Brain microvascular endothelial cell (primary cell): ENCODE measurements at regions not wholly inside any gene's neighbourhood (a gene's known extent, or its start where the extent isn't known, plus 50 kb on each side); places are given as distances from the start of the nearest gene placed in this dataset.

ENCODE experiments used
- DNase-seq: peaks from one replicate; pipeline ENCODE4 v3.0.0-alpha.2; 2020
- H3K27ac ChIP-seq: fragments of 250-450 bp; sonication (Bioruptor Pico); 2 replicates; pipeline ENCODE4 v1.5.1; 2020; ENCODE audit warnings: mild to moderate bottlenecking, moderate library complexity
- H3K27me3 ChIP-seq: fragments of 250-450 bp; sonication (Bioruptor Pico); replicated peaks from 2 replicates; pipeline ENCODE4 v1.5.1; 2020; ENCODE audit warnings: mild to moderate bottlenecking
- H3K36me3 ChIP-seq: fragments of 250-450 bp; sonication (Bioruptor Pico); replicated peaks from 2 replicates; pipeline ENCODE4 v1.5.1; 2020; ENCODE audit warnings: mild to moderate bottlenecking
- H3K4me3 ChIP-seq: 2 replicates; pipeline ENCODE4 v1.5.1; 2011; ENCODE audit warnings: low read depth, mild to moderate bottlenecking, control low read depth, low read length, moderate library complexity
- CTCF ChIP-seq: IDR thresholded peaks from 2 replicates; pipeline ENCODE4 v1.5.1; 2011; ENCODE audit warnings: low read depth, mild to moderate bottlenecking, moderate library complexity, low read length, control low read depth, inconsistent platforms; ENCODE audit errors: missing control alignments
- in situ Hi-C: cut with HindIII; loops from 2 replicates; pipeline ENCODE4 v1.10.0; 2017; ENCODE audit warnings: low sequenced_read_pairs, low pct_ligation_motif_present

- in situ Hi-C loops: loop anchor here (25.0 kb wide), 1 partner anchor 155 kb away; no protein-coding TSS in a partner anchor
- no peak overlapping the region for H3K27ac ChIP-seq
- no peaks in the 10 kb centered on the region for H3K36me3 ChIP-seq
- H3K27me3 ChIP-seq: no peaks in the 10 kb centered on the region
- no peak for TF ChIP-seq CTCF
- no peak for DNase-seq
- H3K4me3 ChIP-seq: no peak overlapping the region
These were observed 117.1 kb upstream of the DAB2 start for GRCh38 chr5:39541920-39542319.

GRCh38 chr5:39539470-39539869 is 114.7 kb upstream of the DAB2 start:
- TF ChIP-seq CTCF: no peak
- H3K27ac ChIP-seq: no peak overlapping the region

GRCh38 chr5:39534690-39535089 is 109.9 kb upstream of the DAB2 start:
- TF ChIP-seq CTCF: no peak
- Histone ChIP-seq H3K27ac (no peak overlapping the region), H3K4me3 (no peak overlapping the region), H3K36me3 (no peaks in the 10 kb centered on the region), H3K27me3 (no peaks in the 10 kb centered on the region)
- in situ Hi-C loops: loop anchor here (25.0 kb wide), 1 partner anchor 147 kb away; no protein-coding TSS in a partner anchor
- DNase-seq: no peak

More at GRCh38 chr5:39539470-39539869, 114.7 kb upstream of the DAB2 start:
- Histone ChIP-seq H3K36me3 (no peaks in the 10 kb centered on the region), H3K27me3 (no peaks in the 10 kb centered on the region), H3K4me3 (no peak overlapping the region)
- no peak for DNase-seq
- in situ Hi-C loops: loop anchor here (25.0 kb wide), 1 partner anchor 152 kb away; no protein-coding TSS in a partner anchor

GRCh38 chr5:39533749-39534148 is 109.0 kb upstream of the DAB2 start:
- no peak overlapping the region for H3K4me3 ChIP-seq
- TF ChIP-seq CTCF: no peak
- in situ Hi-C loops: loop anchor here (25.0 kb wide), 1 partner anchor 146 kb away; no protein-coding TSS in a partner anchor
- H3K27me3 ChIP-seq: no peaks in the 10 kb centered on the region
- DNase-seq: no peak
- no peaks in the 10 kb centered on the region for H3K36me3 ChIP-seq
- no peak overlapping the region for H3K27ac ChIP-seq

- Histone ChIP-seq H3K4me3 (no peak overlapping the region), H3K36me3 (no peaks in the 10 kb centered on the region), H3K27ac (no peak overlapping the region), H3K27me3 (no peaks in the 10 kb centered on the region)
- TF ChIP-seq CTCF: no peak
- in situ Hi-C loops: loop anchor here (25.0 kb wide), 1 partner anchor 145 kb away; no protein-coding TSS in a partner anchor
- DNase-seq: no peak
These were observed 107.7 kb upstream of the DAB2 start for GRCh38 chr5:39532511-39532910.

- no peak overlapping the region for H3K4me3 ChIP-seq
- DNase-seq: no peak
- TF ChIP-seq CTCF: no peak
- no peaks in the 10 kb centered on the region for H3K27me3 ChIP-seq
- in situ Hi-C loops: loop anchor here (25.0 kb wide), 1 partner anchor 144 kb away; no protein-coding TSS in a partner anchor
- no peaks in the 10 kb centered on the region for H3K36me3 ChIP-seq
- no peak overlapping the region for H3K27ac ChIP-seq
These were observed 106.5 kb upstream of the DAB2 start for GRCh38 chr5:39531306-39531705.
